ENCODE measurements at regions not wholly inside any gene's neighbourhood (a gene's known extent, or its start where the extent isn't known, plus 50 kb on each side); places are given as distances from the start of the nearest gene placed in this dataset.

DNA sequence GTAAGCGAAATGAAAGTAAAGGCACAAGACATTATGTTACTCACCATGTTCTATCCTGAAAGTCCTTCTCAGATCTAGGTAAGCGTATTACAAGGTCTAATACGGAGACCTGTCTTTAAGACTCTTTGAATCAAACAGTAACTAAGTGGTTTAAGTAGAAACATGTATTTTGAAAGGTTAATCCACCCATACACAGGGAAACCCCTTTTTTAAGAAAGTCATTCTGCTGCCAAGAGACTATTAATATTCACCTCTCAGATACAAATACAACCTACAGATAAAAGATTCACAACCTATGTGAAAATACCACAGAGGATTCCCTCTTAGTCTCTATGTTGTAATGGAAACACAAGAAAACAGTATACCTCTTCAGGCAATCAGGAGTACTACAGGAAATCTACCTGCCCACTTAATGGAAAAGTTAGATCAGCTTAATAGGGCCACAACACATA, 63.2 kb upstream of the TNIP3 start:
- TF ChIP-seq CTCF (IDR thresholded peaks at IDR 0.05) (0 out of 2 replicates have a peak, but pooled peaks have one; percentile 7), ZFX (IDR thresholded peaks at IDR 0.05; ENCODE audit: borderline replicate concordance) (no peak)
- no peak overlapping the region for H3K27ac ChIP-seq

GRCh38 chr4:121226362-121226761, 62.2 kb upstream of the TNIP3 start:
- no peak overlapping the region for H3K27ac ChIP-seq
- TF ChIP-seq CTCF (IDR thresholded peaks at IDR 0.05) = no peak
- TF ChIP-seq ZFX (IDR thresholded peaks at IDR 0.05; ENCODE audit: borderline replicate concordance) = no peak

DNA sequence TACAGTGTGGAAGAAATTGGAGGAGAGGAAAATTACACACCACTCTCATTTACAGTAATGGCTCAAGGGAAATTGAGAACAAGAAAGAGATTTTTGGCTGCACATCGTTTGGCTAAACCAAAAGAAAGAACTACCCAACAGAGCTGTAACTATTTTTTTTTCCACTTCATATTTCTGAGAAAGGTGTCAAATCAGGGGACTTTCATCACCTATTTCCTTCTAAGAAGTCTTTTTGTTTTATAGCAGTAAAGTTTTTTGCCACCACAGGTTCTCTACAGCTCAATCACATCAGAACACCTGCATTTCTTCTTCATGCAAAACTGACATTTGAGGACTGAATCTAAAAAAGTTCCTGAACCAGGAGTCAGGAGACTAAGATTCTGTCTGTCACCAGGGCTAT, 57.5 kb upstream of the TNIP3 start:
- TF ChIP-seq CTCF (IDR thresholded peaks at IDR 0.05) = no peak
- TF ChIP-seq ZFX (IDR thresholded peaks at IDR 0.05; ENCODE audit: borderline replicate concordance) = no peak
- H3K27ac ChIP-seq = no peak overlapping the region

DNA sequence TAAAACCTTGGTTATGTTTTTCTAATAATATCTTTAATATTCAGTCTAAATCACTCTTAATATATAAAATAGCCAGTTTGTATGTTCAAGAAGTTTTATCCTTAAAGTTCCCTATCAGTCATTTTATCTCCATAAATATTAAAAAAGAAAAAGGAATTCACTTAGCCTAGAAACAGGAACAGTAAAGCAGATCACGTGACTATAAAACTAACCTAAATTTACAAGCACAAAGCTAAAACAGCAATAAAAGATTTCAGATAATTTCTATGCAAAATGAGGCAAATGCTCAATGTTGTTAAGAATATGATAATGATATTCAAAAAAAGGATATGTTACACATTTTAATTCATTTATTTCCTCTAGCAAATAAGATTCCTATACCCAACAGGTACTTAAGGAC, 57.1 kb upstream of the TNIP3 start:
- no peak overlapping the region for H3K27ac ChIP-seq
- TF ChIP-seq CTCF (IDR thresholded peaks at IDR 0.05) (no peak), ZFX (IDR thresholded peaks at IDR 0.05; ENCODE audit: borderline replicate concordance) (no peak)

DNA sequence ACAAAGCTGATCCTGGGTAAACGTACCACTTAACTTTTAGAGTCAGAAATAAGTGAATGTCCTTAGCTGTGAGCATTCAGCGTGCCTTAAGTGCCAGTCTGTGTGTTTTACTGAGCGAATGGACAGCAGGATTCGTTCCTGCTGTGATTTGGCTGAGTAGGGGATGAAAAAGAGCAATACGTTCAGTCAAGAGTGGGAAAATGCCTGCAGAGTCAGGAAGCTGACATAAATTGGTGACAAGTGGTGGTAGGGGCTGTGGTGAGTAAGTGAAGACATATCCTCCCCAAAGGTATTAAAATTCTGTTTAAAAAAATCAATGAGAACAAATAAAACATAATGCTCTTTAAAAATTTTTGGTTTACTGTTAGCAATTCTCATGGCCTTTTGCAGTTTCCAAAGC, 56.6 kb upstream of the TNIP3 start:
- no peak for TF ChIP-seq CTCF (IDR thresholded peaks at IDR 0.05)
- no peak for TF ChIP-seq ZFX (IDR thresholded peaks at IDR 0.05; ENCODE audit: borderline replicate concordance)
- H3K27ac ChIP-seq = no peak overlapping the region

DNA sequence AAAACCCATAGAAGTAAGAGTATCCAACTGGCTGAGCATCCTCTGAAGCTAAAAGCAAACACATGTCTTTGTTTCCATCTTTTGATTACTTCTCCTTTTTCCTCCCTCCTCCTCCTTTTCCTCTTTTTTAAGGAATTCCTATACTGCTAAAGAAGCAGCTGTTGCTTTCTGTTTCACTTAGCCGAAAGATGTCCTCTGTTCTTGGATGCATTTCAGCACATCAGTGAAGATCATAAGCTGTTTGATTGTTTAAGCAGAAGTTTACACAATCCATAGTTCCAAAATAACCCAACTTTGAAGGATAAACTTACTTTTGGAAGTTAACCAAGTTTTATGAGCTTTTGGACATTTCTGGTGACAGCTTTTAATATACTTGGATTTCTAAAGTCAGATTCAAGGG, 55.1 kb upstream of the TNIP3 start:
- no peak for TF ChIP-seq ZFX (IDR thresholded peaks at IDR 0.05; ENCODE audit: borderline replicate concordance)
- TF ChIP-seq CTCF (IDR thresholded peaks at IDR 0.05) = no peak
- H3K27ac ChIP-seq = no peak overlapping the region

DNA sequence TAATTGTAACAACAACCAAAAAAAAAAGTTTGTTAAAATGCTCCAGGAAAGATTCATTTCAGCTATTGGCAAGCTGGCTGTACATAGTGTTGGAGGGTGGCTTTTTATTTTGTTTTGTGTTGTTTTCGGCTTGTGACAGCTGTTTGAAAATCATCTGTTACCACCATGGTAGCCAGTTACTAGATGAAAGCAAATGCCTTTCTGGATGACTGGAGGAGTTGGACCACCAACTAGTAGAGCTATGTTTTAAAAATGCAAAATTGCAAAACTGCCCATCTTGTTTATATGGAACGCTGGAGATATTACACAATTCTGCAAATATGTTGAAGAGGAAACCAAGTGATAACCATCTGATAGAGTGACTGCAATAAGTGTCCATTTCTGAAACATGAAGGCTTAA, 53.2 kb upstream of the TNIP3 start:
- TF ChIP-seq CTCF (IDR thresholded peaks at IDR 0.05) (no peak), ZFX (IDR thresholded peaks at IDR 0.05; ENCODE audit: borderline replicate concordance) (no peak)
- H3K27ac ChIP-seq = no peak overlapping the region
